Astrocyte of the cerebellum (primary cell): ENCODE measurements at regions not wholly inside any gene's neighbourhood (a gene's known extent, or its start where the extent isn't known, plus 50 kb on each side); places are given as distances from the start of the nearest gene placed in this dataset.
A peak's percentile ranks its signal among the peaks of the same experiment; 100 is the strongest.

Experiments
- DNase-seq: peaks from one replicate; pipeline ENCODE4 v3.0.0-alpha.2; 2011; ENCODE audit warnings: low read depth
- H3K4me3 ChIP-seq: 2 replicates; pipeline ENCODE4 v1.5.1; 2011; ENCODE audit warnings: mild to moderate bottlenecking, low read depth, low read length, moderate library complexity
- CTCF ChIP-seq: IDR thresholded peaks from 2 replicates; pipeline ENCODE4 v1.5.1; 2012; ENCODE audit warnings: low read length, low read depth, moderate library complexity, mild to moderate bottlenecking; ENCODE audit errors: missing control alignments
- in situ Hi-C: cut with HindIII; loops from 2 replicates; pipeline ENCODE4 v1.10.0; 2017; ENCODE audit warnings: low sequenced_read_pairs

- no peak for TF ChIP-seq CTCF
- DNase-seq, result no peak
- no peak overlapping the region for H3K4me3 ChIP-seq
- in situ Hi-C loops, result no loop called here
These were observed 354.1 kb upstream of the CELF2 start for GRCh38 chr10:10663622-10664021.

GRCh38 chr10:10665750-10666149, 351.9 kb upstream of the CELF2 start:
- in situ Hi-C loops, result no loop called here
- no peak overlapping the region for H3K4me3 ChIP-seq
- no peak for DNase-seq
- no peak for TF ChIP-seq CTCF

GRCh38 chr10:10667466-10667865, 350.2 kb upstream of the CELF2 start:
- no peak for TF ChIP-seq CTCF
- in situ Hi-C loops, result no loop called here
- DNase-seq, result no peak
- no peak overlapping the region for H3K4me3 ChIP-seq

- no peak for DNase-seq
- no peak for TF ChIP-seq CTCF
- no peak overlapping the region for H3K4me3 ChIP-seq
- in situ Hi-C loops, result no loop called here
These were observed 340.7 kb upstream of the CELF2 start for GRCh38 chr10:10676972-10677371.

GRCh38 chr10:10677479-10677878, 340.2 kb upstream of the CELF2 start:
- peak; percentile 50 for TF ChIP-seq CTCF
- DNase-seq, result peak; percentile 46
- in situ Hi-C loops, result no loop called here
- no peak overlapping the region for H3K4me3 ChIP-seq

GRCh38 chr10:10680496-10680895, 337.2 kb upstream of the CELF2 start:
- no peak overlapping the region for H3K4me3 ChIP-seq
- DNase-seq, result no peak
- no peak for TF ChIP-seq CTCF
- in situ Hi-C loops, result no loop called here

GRCh38 chr10:10684972-10685371, 332.7 kb upstream of the CELF2 start:
- H3K4me3 ChIP-seq, result no peak overlapping the region
- no peak for TF ChIP-seq CTCF
- DNase-seq, result no peak
- in situ Hi-C loops, result no loop called here
